DOHH2 (cell line): ENCODE measurements at regions not wholly inside any gene's neighbourhood (a gene's known extent, or its start where the extent isn't known, plus 50 kb on each side); places are given as distances from the start of the nearest gene placed in this dataset.

Experiments
- H3F3A ChIP-seq: fragments of 200-600 bp; sonication (generic), shearing (Covaris generic); 2 replicates; pipeline ENCODE4 v1.6.0; 2016; ENCODE audit warnings: antibody characterized with exemption, mild to moderate bottlenecking; ENCODE audit not compliant: control insufficient read depth, insufficient read depth
- H3K27ac ChIP-seq: fragments of 200-600 bp; sonication (generic); 2 replicates; pipeline ENCODE4 v1.5.1; 2014; ENCODE audit warnings: low read depth, mild to moderate bottlenecking, low read length, moderate library complexity
- H3K27me3 ChIP-seq: fragments of 200-600 bp; sonication (generic); 2 replicates; pipeline ENCODE4 v1.6.1; 2014; ENCODE audit warnings: mild to moderate bottlenecking, low read length, mixed read lengths; ENCODE audit not compliant: control insufficient read depth
- H3K36me3 ChIP-seq: fragments of 200-600 bp; sonication (generic); 2 replicates; pipeline ENCODE4 v1.6.1; 2014; ENCODE audit warnings: mild to moderate bottlenecking, low read length, moderate library complexity, mixed read lengths; ENCODE audit not compliant: control insufficient read depth
- H3K4me1 ChIP-seq: fragments of 200-600 bp; sonication (generic); 2 replicates; pipeline ENCODE4 v1.6.1; 2014; ENCODE audit warnings: mild to moderate bottlenecking, low read length, mixed read lengths; ENCODE audit not compliant: control insufficient read depth
- H3K4me2 ChIP-seq: fragments of 200-600 bp; sonication (generic); 2 replicates; pipeline ENCODE4 v1.6.0; 2014; ENCODE audit warnings: mild to moderate bottlenecking, low read length, moderate library complexity
- H3K4me3 ChIP-seq: fragments of 200-600 bp; sonication (generic); 2 replicates; pipeline ENCODE4 v1.5.1; 2014; ENCODE audit warnings: mild to moderate bottlenecking, low read length, mixed read lengths
- H3K79me2 ChIP-seq: fragments of 200-600 bp; sonication (generic); 2 replicates; pipeline ENCODE4 v1.6.1; 2014; ENCODE audit warnings: mild to moderate bottlenecking, low read length, mixed read lengths; ENCODE audit not compliant: control insufficient read depth
- H3K9me2 ChIP-seq: fragments of 200-600 bp; sonication (generic); replicated peaks from 2 replicates; pipeline ENCODE4 v1.6.1; 2014; ENCODE audit warnings: mild to moderate bottlenecking, low read length, mixed read lengths; ENCODE audit not compliant: control insufficient read depth
- H3K9me3 ChIP-seq: fragments of 200-600 bp; sonication (generic); 2 replicates; pipeline ENCODE4 v1.6.1; 2014; ENCODE audit warnings: antibody characterized with exemption, low read length, mixed read lengths; ENCODE audit not compliant: control insufficient read depth, insufficient read depth
- H4K20me1 ChIP-seq: fragments of 200-600 bp; sonication (generic); 2 replicates; pipeline ENCODE4 v1.6.0; 2014; ENCODE audit warnings: low read depth, mild to moderate bottlenecking, antibody characterized with exemption, low read length, moderate library complexity; ENCODE audit not compliant: control insufficient read depth, insufficient read depth
- CTCF ChIP-seq: fragments of 200-600 bp; sonication (generic); IDR thresholded peaks from one replicate; pipeline ENCODE4 v1.5.1; 2014; ENCODE audit warnings: antibody characterized with exemption, mild to moderate bottlenecking, low read depth, low read length; ENCODE audit not compliant: poor library complexity, severe bottlenecking
- EZH2phosphoT487 ChIP-seq: fragments of 200-600 bp; sonication (generic); IDR thresholded peaks from 2 replicates; pipeline ENCODE4 v1.6.1; 2017; ENCODE audit warnings: borderline replicate concordance, mild to moderate bottlenecking, antibody characterized with exemption, low read length, moderate library complexity, mixed read lengths

- TF ChIP-seq CTCF (no peak), EZH2phosphoT487 (no peak)
- Histone ChIP-seq H3K9me2 (no peaks in the 10 kb centered on the region), H3K36me3 (no peaks in the 10 kb centered on the region), H3K79me2 (no peaks in the 10 kb centered on the region), H3F3A (no peaks in the 10 kb centered on the region), H3K4me2 (no peak overlapping the region), H4K20me1 (no peaks in the 10 kb centered on the region), H3K4me3 (no peak overlapping the region), H3K27ac (no peak overlapping the region), H3K9me3 (no peaks in the 10 kb centered on the region), H3K4me1 (no peaks in the 10 kb centered on the region), H3K27me3 (no peaks in the 10 kb centered on the region)
These were observed 162.5 kb downstream of the KCTD12 start for GRCh38 chr13:76723551-76724232.

- no peaks in the 10 kb centered on the region for H3K79me2 ChIP-seq
- no peaks in the 10 kb centered on the region for H3K36me3 ChIP-seq
- no peaks in the 10 kb centered on the region for H3K9me3 ChIP-seq
- H3K4me2 ChIP-seq, result no peak overlapping the region
- TF ChIP-seq CTCF (no peak), EZH2phosphoT487 (no peak)
- no peak overlapping the region for H3K27ac ChIP-seq
- no peaks in the 10 kb centered on the region for H3K4me1 ChIP-seq
- H3K9me2 ChIP-seq, result no peaks in the 10 kb centered on the region
- H3F3A ChIP-seq, result no peaks in the 10 kb centered on the region
- H3K27me3 ChIP-seq, result no peaks in the 10 kb centered on the region
- H3K4me3 ChIP-seq, result no peak overlapping the region
- H4K20me1 ChIP-seq, result no peaks in the 10 kb centered on the region
These were observed 163.4 kb downstream of the KCTD12 start for GRCh38 chr13:76722782-76723181.

GRCh38 chr13:76720821-76721220 is 165.4 kb downstream of the KCTD12 start:
- no peaks in the 10 kb centered on the region for H3K36me3 ChIP-seq
- no peaks in the 10 kb centered on the region for H3K9me2 ChIP-seq
- H3K4me2 ChIP-seq, result no peak overlapping the region
- no peak overlapping the region for H3K4me3 ChIP-seq
- no peaks in the 10 kb centered on the region for H3F3A ChIP-seq
- TF ChIP-seq CTCF (no peak), EZH2phosphoT487 (no peak)
- H3K79me2 ChIP-seq, result no peaks in the 10 kb centered on the region
- H3K9me3 ChIP-seq, result no peaks in the 10 kb centered on the region
- H3K27me3 ChIP-seq, result no peaks in the 10 kb centered on the region
- no peaks in the 10 kb centered on the region for H3K4me1 ChIP-seq
- no peaks in the 10 kb centered on the region for H4K20me1 ChIP-seq
- no peak overlapping the region for H3K27ac ChIP-seq
